ENCODE measurements at regions not wholly inside any gene's neighbourhood (a gene's known extent, or its start where the extent isn't known, plus 50 kb on each side); places are given as distances from the start of the nearest gene placed in this dataset.

DNA sequence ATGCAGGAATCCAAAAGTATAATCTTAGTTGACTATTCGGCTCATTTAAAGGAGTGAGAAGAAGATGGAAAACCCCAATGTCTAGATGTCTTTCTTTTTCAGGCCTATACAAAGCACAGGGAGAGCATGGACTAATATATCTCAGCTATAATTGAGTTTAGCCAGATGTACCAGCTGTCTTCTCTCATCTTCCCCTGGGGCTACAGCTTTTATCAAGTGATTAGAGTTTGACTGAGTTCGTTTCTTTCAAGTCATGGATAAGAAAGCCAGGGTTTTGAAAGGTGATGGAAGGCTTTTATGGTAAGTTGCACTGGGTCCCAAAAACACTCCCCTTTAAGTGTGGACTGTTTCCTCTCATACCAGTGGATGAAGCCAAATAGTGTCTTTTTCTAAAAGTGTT lies 1172.8 kb upstream of the TENM4 start:
- Histone ChIP-seq H3K36me3 (ENCODE audit: control insufficient read depth in 4 of 4, insufficient read depth in 4 of 4, low read length in 4 of 4) (no peaks in the 10 kb centered on the region), H3K9me3 (ENCODE audit: control insufficient read depth in 4 of 4, insufficient read depth in 3 of 4, low read length in 3 of 4) (no peaks in the 10 kb centered on the region), H3K27me3 (ENCODE audit: control insufficient read depth in 3 of 3, insufficient read depth in 3 of 3, low read length in 2 of 3) (no peaks in the 10 kb centered on the region), H3K4me3 (no peak overlapping the region), H3K4me1 (ENCODE audit: control insufficient read depth in 5 of 5, insufficient read depth in 5 of 5, low read length in 5 of 5) (peaks cover 0 to 3% (median 0%) of the 10 kb centered on the region in 5 donors), H3K27ac (ENCODE audit: low read depth in 1 of 2, low read length in 1 of 2) (no peak overlapping the region), H3K9ac (ENCODE audit: insufficient read depth in 1 of 2, low read length in 2 of 2) (no peak overlapping the region)
- WGBS, 2 donors = 44 to 55% methylated on average over 2 of the region's 2 CpGs
- peak; percentile 37 to 92 (median 81) for DNase-seq
- TF ChIP-seq, protein P1, sequence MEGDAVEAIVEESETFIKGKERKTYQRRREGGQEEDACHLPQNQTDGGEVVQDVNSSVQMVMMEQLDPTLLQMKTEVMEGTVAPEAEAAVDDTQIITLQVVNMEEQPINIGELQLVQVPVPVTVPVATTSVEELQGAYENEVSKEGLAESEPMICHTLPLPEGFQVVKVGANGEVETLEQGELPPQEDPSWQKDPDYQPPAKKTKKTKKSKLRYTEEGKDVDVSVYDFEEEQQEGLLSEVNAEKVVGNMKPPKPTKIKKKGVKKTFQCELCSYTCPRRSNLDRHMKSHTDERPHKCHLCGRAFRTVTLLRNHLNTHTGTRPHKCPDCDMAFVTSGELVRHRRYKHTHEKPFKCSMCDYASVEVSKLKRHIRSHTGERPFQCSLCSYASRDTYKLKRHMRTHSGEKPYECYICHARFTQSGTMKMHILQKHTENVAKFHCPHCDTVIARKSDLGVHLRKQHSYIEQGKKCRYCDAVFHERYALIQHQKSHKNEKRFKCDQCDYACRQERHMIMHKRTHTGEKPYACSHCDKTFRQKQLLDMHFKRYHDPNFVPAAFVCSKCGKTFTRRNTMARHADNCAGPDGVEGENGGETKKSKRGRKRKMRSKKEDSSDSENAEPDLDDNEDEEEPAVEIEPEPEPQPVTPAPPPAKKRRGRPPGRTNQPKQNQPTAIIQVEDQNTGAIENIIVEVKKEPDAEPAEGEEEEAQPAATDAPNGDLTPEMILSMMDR (IDR thresholded peaks at IDR 0.05; ENCODE audit: control extremely low read depth, extremely low read depth) = no peak
- ATAC-seq (ENCODE audit: insufficient read depth, low FRiP score) = no peak

DNA sequence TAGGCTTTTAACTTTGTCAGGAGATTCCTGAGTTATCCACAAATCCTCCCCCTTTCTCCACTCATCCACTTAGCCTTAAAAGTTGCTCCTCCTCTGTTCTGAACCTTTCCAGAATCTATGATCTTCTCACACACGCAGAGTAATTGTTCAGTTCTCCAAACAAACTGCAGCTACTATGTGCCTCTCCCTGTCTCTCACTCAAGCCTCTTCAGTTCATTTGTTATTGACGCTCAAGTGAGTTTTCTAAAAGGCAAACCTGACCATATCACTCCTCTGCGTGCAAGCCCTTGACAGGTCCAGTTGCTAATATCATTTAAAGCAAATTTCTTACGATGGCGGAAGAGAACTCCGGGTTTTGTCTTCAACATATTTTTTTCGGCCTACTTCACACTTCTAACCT lies 1169.7 kb upstream of the TENM4 start:
- no peak for ATAC-seq (ENCODE audit: insufficient read depth, low FRiP score)

GRCh38 chr11:80603472-80603871 lies 1162.6 kb upstream of the TENM4 start:
- Histone ChIP-seq H3K27me3 (ENCODE audit: control insufficient read depth in 3 of 3, insufficient read depth in 3 of 3, low read length in 2 of 3) (no peaks in the 10 kb centered on the region), H3K9me3 (ENCODE audit: control insufficient read depth in 4 of 4, insufficient read depth in 3 of 4, low read length in 3 of 4) (peaks cover 0 to 2% (median 0%) of the 10 kb centered on the region in 4 donors), H3K36me3 (ENCODE audit: control insufficient read depth in 4 of 4, insufficient read depth in 4 of 4, low read length in 4 of 4) (no peaks in the 10 kb centered on the region), H3K9ac (ENCODE audit: insufficient read depth in 1 of 2, low read length in 2 of 2) (no peak overlapping the region), H3K27ac (ENCODE audit: low read depth in 1 of 2, low read length in 1 of 2) (no peak overlapping the region), H3K4me1 (ENCODE audit: control insufficient read depth in 5 of 5, insufficient read depth in 5 of 5, low read length in 5 of 5) (peaks cover 0 to 3% (median 0%) of the 10 kb centered on the region in 5 donors), H3K4me3 (no peak overlapping the region)
- TF ChIP-seq, protein P1 (IDR thresholded peaks at IDR 0.05; ENCODE audit: control extremely low read depth, extremely low read depth) = no peak
- ATAC-seq (ENCODE audit: insufficient read depth, low FRiP score) = no peak
- no peak for DNase-seq
- 95 to 97% methylated on average over 2 of the region's 2 CpGs for WGBS, 2 donors

More for the DNA sequence above, 1169.7 kb upstream of the TENM4 start:
- no peak overlapping the region for H3K27ac ChIP-seq (ENCODE audit: low read depth in 1 of 2, low read length in 1 of 2)
- no peaks in the 10 kb centered on the region for H3K36me3 ChIP-seq (ENCODE audit: control insufficient read depth in 4 of 4, insufficient read depth in 4 of 4, low read length in 4 of 4)
- H3K9ac ChIP-seq (ENCODE audit: insufficient read depth in 1 of 2, low read length in 2 of 2) = no peak overlapping the region
- TF ChIP-seq, protein P1 (IDR thresholded peaks at IDR 0.05; ENCODE audit: control extremely low read depth, extremely low read depth) = no peak
- H3K9me3 ChIP-seq (ENCODE audit: control insufficient read depth in 4 of 4, insufficient read depth in 3 of 4, low read length in 3 of 4) = no peaks in the 10 kb centered on the region
- no peak for DNase-seq
- H3K4me3 ChIP-seq = no peak overlapping the region
- WGBS, 2 donors = 79 to 87% methylated on average over 7 of the region's 7 CpGs
- peaks cover 0 to 6% (median 0%) of the 10 kb centered on the region in 5 donors for H3K4me1 ChIP-seq (ENCODE audit: control insufficient read depth in 5 of 5, insufficient read depth in 5 of 5, low read length in 5 of 5)
- H3K27me3 ChIP-seq (ENCODE audit: control insufficient read depth in 3 of 3, insufficient read depth in 3 of 3, low read length in 2 of 3) = no peaks in the 10 kb centered on the region

GRCh38 chr11:80598905-80599304 lies 1158.1 kb upstream of the TENM4 start:
- Histone ChIP-seq H3K27me3 (ENCODE audit: control insufficient read depth in 3 of 3, insufficient read depth in 3 of 3, low read length in 2 of 3) (no peaks in the 10 kb centered on the region), H3K4me3 (no peak overlapping the region), H3K9ac (ENCODE audit: insufficient read depth in 1 of 2, low read length in 2 of 2) (no peak overlapping the region), H3K9me3 (ENCODE audit: control insufficient read depth in 4 of 4, insufficient read depth in 3 of 4, low read length in 3 of 4) (peaks cover 0 to 2% (median 0%) of the 10 kb centered on the region in 4 donors), H3K27ac (ENCODE audit: low read depth in 1 of 2, low read length in 1 of 2) (no peak overlapping the region), H3K4me1 (ENCODE audit: control insufficient read depth in 5 of 5, insufficient read depth in 5 of 5, low read length in 5 of 5) (peaks cover 0 to 10% (median 0%) of the 10 kb centered on the region in 5 donors), H3K36me3 (ENCODE audit: control insufficient read depth in 4 of 4, insufficient read depth in 4 of 4, low read length in 4 of 4) (no peaks in the 10 kb centered on the region)
- ATAC-seq (ENCODE audit: insufficient read depth, low FRiP score) (no peak), DNase-seq (no peak)
- TF ChIP-seq, protein P1 (IDR thresholded peaks at IDR 0.05; ENCODE audit: control extremely low read depth, extremely low read depth) = no peak
- WGBS, 2 donors = 88 to 90% methylated on average over 6 of the region's 6 CpGs

All from lung (tissue), 11 donors.